ENCODE measurements at regions not wholly inside any gene's neighbourhood (a gene's known extent, or its start where the extent isn't known, plus 50 kb on each side); places are given as distances from the start of the nearest gene placed in this dataset.

- TF ChIP-seq EZH2phosphoT487 (IDR thresholded peaks at IDR 0.05; ENCODE audit: low read depth) = no peak
- no peak for TF ChIP-seq CTCF (IDR thresholded peaks at IDR 0.05; ENCODE audit: low read depth, low read length)
- no peak overlapping the region for H3K4me3 ChIP-seq (ENCODE audit: low read length)
- no peaks in the 10 kb centered on the region for H3K79me2 ChIP-seq (ENCODE audit: low read length)
- H4K20me1 ChIP-seq (ENCODE audit: insufficient read depth, low read length) = no peaks in the 10 kb centered on the region
- H3K9ac ChIP-seq (ENCODE audit: low read length) = no peak overlapping the region
- H3K27ac ChIP-seq (ENCODE audit: low read length) = no peak overlapping the region
- H3K27me3 ChIP-seq (ENCODE audit: low read depth, low read length) = no peaks in the 10 kb centered on the region
- H3K4me2 ChIP-seq (ENCODE audit: low read length) = no peak overlapping the region
- 0 out of 2 replicates have a peak, but pooled peaks cover 4% of the 10 kb centered on the region for H3K9me3 ChIP-seq (ENCODE audit: insufficient read depth, low read length)
- H3K36me3 ChIP-seq (replicated peaks; ENCODE audit: low read depth, low read length) = no peaks in the 10 kb centered on the region
- no peak overlapping the region for H2AFZ ChIP-seq (ENCODE audit: low read depth, low read length)
- H3K4me1 ChIP-seq (ENCODE audit: low read length) = peaks cover 8% of the 10 kb centered on the region
These were observed 90.1 kb upstream of the WDR26 start for GRCh38 chr1:224524679-224525078.

- Histone ChIP-seq H4K20me1 (ENCODE audit: insufficient read depth, low read length) (no peaks in the 10 kb centered on the region), H3K27me3 (ENCODE audit: low read depth, low read length) (no peaks in the 10 kb centered on the region), H3K36me3 (replicated peaks; ENCODE audit: low read depth, low read length) (no peaks in the 10 kb centered on the region), H3K4me1 (ENCODE audit: low read length) (peaks cover 2% of the 10 kb centered on the region), H3K79me2 (ENCODE audit: low read length) (no peaks in the 10 kb centered on the region), H3K4me3 (ENCODE audit: low read length) (no peak overlapping the region), H2AFZ (ENCODE audit: low read depth, low read length) (no peak overlapping the region), H3K27ac (ENCODE audit: low read length) (no peak overlapping the region), H3K9me3 (ENCODE audit: insufficient read depth, low read length) (0 out of 2 replicates have a peak, but pooled peaks cover 3% of the 10 kb centered on the region), H3K9ac (ENCODE audit: low read length) (no peak overlapping the region), H3K4me2 (ENCODE audit: low read length) (no peak overlapping the region)
- no peak for TF ChIP-seq EZH2phosphoT487 (IDR thresholded peaks at IDR 0.05; ENCODE audit: low read depth)
- no peak for TF ChIP-seq CTCF (IDR thresholded peaks at IDR 0.05; ENCODE audit: low read depth, low read length)
These were observed 90.6 kb upstream of the CNIH3 start for GRCh38 chr1:224525411-224526040.

GRCh38 chr1:224526771-224527170 is 89.3 kb upstream of the CNIH3 start:
- TF ChIP-seq CTCF (IDR thresholded peaks at IDR 0.05; ENCODE audit: low read depth, low read length) = no peak
- TF ChIP-seq EZH2phosphoT487 (IDR thresholded peaks at IDR 0.05; ENCODE audit: low read depth) = no peak
- H2AFZ ChIP-seq (ENCODE audit: low read depth, low read length) = no peak overlapping the region
- H3K27ac ChIP-seq (ENCODE audit: low read length) = no peak overlapping the region
- no peak overlapping the region for H3K4me3 ChIP-seq (ENCODE audit: low read length)
- no peaks in the 10 kb centered on the region for H3K4me1 ChIP-seq (ENCODE audit: low read length)
- no peaks in the 10 kb centered on the region for H3K79me2 ChIP-seq (ENCODE audit: low read length)
- H3K4me2 ChIP-seq (ENCODE audit: low read length) = no peak overlapping the region
- H3K9me3 ChIP-seq (ENCODE audit: insufficient read depth, low read length) = no peaks in the 10 kb centered on the region
- H3K36me3 ChIP-seq (replicated peaks; ENCODE audit: low read depth, low read length) = no peaks in the 10 kb centered on the region
- no peak overlapping the region for H3K9ac ChIP-seq (ENCODE audit: low read length)
- no peaks in the 10 kb centered on the region for H3K27me3 ChIP-seq (ENCODE audit: low read depth, low read length)
- H4K20me1 ChIP-seq (ENCODE audit: insufficient read depth, low read length) = no peaks in the 10 kb centered on the region

DNA sequence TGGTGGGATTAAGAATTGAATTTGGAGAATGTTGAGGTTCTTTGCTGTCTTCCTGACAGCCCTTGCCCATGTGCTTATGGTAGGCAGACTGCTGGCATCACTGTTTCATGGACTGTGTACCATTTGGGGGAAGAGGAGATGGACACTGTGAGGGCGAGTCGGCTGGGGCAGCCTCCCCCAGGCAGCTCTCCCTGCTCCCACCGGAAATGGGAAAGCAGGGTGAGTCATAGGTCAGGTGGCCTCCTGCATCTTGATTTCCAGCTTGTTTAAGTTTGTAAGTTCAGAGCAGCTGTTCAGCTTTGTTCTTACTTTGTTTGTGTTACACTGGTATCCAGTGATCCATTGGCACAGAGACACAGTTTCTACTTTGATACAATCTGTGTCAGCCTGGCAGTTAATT is 87.2 kb upstream of the CNIH3 start:
- no peak for TF ChIP-seq EZH2phosphoT487 (IDR thresholded peaks at IDR 0.05; ENCODE audit: low read depth)
- no peak for TF ChIP-seq CTCF (IDR thresholded peaks at IDR 0.05; ENCODE audit: low read depth, low read length)
- Histone ChIP-seq H3K27me3 (ENCODE audit: low read depth, low read length) (0 out of 2 replicates have a peak, but pooled peaks cover 3% of the 10 kb centered on the region), H3K9ac (ENCODE audit: low read length) (no peak overlapping the region), H3K4me1 (ENCODE audit: low read length) (no peaks in the 10 kb centered on the region), H3K36me3 (replicated peaks; ENCODE audit: low read depth, low read length) (no peaks in the 10 kb centered on the region), H3K79me2 (ENCODE audit: low read length) (no peaks in the 10 kb centered on the region), H3K4me2 (ENCODE audit: low read length) (no peak overlapping the region), H3K4me3 (ENCODE audit: low read length) (no peak overlapping the region), H3K9me3 (ENCODE audit: insufficient read depth, low read length) (no peaks in the 10 kb centered on the region), H4K20me1 (ENCODE audit: insufficient read depth, low read length) (no peaks in the 10 kb centered on the region), H2AFZ (ENCODE audit: low read depth, low read length) (no peak overlapping the region), H3K27ac (ENCODE audit: low read length) (no peak overlapping the region)

Measured in OCI-LY3 (cell line).